IPS DF 6.9 (cell line): ENCODE measurements at regions not wholly inside any gene's neighbourhood (a gene's known extent, or its start where the extent isn't known, plus 50 kb on each side); places are given as distances from the start of the nearest gene placed in this dataset.
"Not testable (repeated sequence)": the region's sequence is repeated elsewhere in the genome, so short reads cannot be mapped to it uniquely, and the experiment has no call there.

Source experiments
- DNase-seq: peaks from one replicate; pipeline ENCODE4 v3.0.0-alpha.2; 2013; ENCODE audit warnings: low read depth, low spot score
- H3K27ac ChIP-seq: one replicate; pipeline ENCODE4 v1.5.1; 2013; ENCODE audit warnings: low read length, control low read depth
- H3K27me3 ChIP-seq: 2 replicates; pipeline ENCODE4 v1.6.1; 2013; ENCODE audit warnings: mild to moderate bottlenecking, low read length; ENCODE audit not compliant: control insufficient read depth, insufficient read depth
- H3K36me3 ChIP-seq: 2 replicates; pipeline ENCODE4 v1.6.1; 2013; ENCODE audit warnings: low read length; ENCODE audit not compliant: control insufficient read depth, insufficient read depth
- H3K4me1 ChIP-seq: 2 replicates; pipeline ENCODE4 v1.6.1; 2013; ENCODE audit warnings: low read length; ENCODE audit not compliant: control insufficient read depth, insufficient read depth
- H3K4me3 ChIP-seq: 2 replicates; pipeline ENCODE4 v1.5.1; 2013; ENCODE audit warnings: mild to moderate bottlenecking, low read length
- H3K9me3 ChIP-seq: 2 replicates; pipeline ENCODE4 v1.6.1; 2013; ENCODE audit warnings: low read length, inconsistent platforms; ENCODE audit not compliant: control insufficient read depth, insufficient read depth
- WGBS: extraction: QIAGEN DNeasy Blood & Tissue Kit; methylation state at CpG from one replicate; pipeline ENCODE4 v1.1.7; 2013; ENCODE audit warnings: mixed read lengths, missing lambda C conversion rate; ENCODE audit not compliant: insufficient read length, insufficient coverage; 5-methylcytosine and 5-hydroxymethylcytosine counted together

- no CpG with 5 or more reads among the region's 4 CpGs for WGBS
- H3K27ac ChIP-seq, result no peak overlapping the region
- no peak for DNase-seq
- H3K4me1 ChIP-seq, result no peaks in the 10 kb centered on the region
- H3K4me3 ChIP-seq, result no peak overlapping the region
- H3K9me3 ChIP-seq, result no peaks in the 10 kb centered on the region
- no peaks in the 10 kb centered on the region for H3K27me3 ChIP-seq
- H3K36me3 ChIP-seq, result no peaks in the 10 kb centered on the region
Observed at GRCh38 chr6:10343320-10343719, 71.6 kb downstream of the TFAP2A start.

GRCh38 chr6:10341605-10342004 lies 73.3 kb downstream of the TFAP2A start:
- H3K4me1 ChIP-seq, result no peaks in the 10 kb centered on the region
- H3K4me3 ChIP-seq, result no peak overlapping the region
- no peaks in the 10 kb centered on the region for H3K9me3 ChIP-seq
- H3K36me3 ChIP-seq, result no peaks in the 10 kb centered on the region
- no peaks in the 10 kb centered on the region for H3K27me3 ChIP-seq
- no peak for DNase-seq
- WGBS, result no CpG with 5 or more reads among the region's 4 CpGs
- H3K27ac ChIP-seq, result no peak overlapping the region

- Histone ChIP-seq H3K9me3 (no peaks in the 10 kb centered on the region), H3K27me3 (no peaks in the 10 kb centered on the region), H3K27ac (no peak overlapping the region), H3K4me3 (no peak overlapping the region), H3K36me3 (no peaks in the 10 kb centered on the region), H3K4me1 (no peaks in the 10 kb centered on the region)
- DNase-seq, result no peak
- no CpG with 5 or more reads among the region's 16 CpGs for WGBS
Observed at GRCh38 chr6:10338151-10338550, 76.7 kb downstream of the TFAP2A start.

- no CpG with 5 or more reads among the region's 27 CpGs for WGBS
- not testable (repeated sequence) for H3K36me3 ChIP-seq, H3K27ac ChIP-seq, H3K9me3 ChIP-seq, H3K27me3 ChIP-seq, H3K4me1 ChIP-seq, DNase-seq, H3K4me3 ChIP-seq
Observed at GRCh38 chr6:10337376-10337775, 77.5 kb downstream of the TFAP2A start.

GRCh38 chr6:10332111-10332510 lies 82.8 kb downstream of the TFAP2A start:
- H3K27ac ChIP-seq, result no peak overlapping the region
- H3K4me1 ChIP-seq, result no peaks in the 10 kb centered on the region
- H3K4me3 ChIP-seq, result no peak overlapping the region
- no peaks in the 10 kb centered on the region for H3K36me3 ChIP-seq
- no peaks in the 10 kb centered on the region for H3K27me3 ChIP-seq
- no peaks in the 10 kb centered on the region for H3K9me3 ChIP-seq
- WGBS, result no CpG with 5 or more reads among the region's 4 CpGs
- DNase-seq, result no peak

GRCh38 chr6:10331334-10331968 lies 83.4 kb downstream of the TFAP2A start:
- Histone ChIP-seq H3K27ac (no peak overlapping the region), H3K4me1 (no peaks in the 10 kb centered on the region), H3K9me3 (no peaks in the 10 kb centered on the region), H3K27me3 (no peaks in the 10 kb centered on the region), H3K4me3 (no peak overlapping the region), H3K36me3 (no peaks in the 10 kb centered on the region)
- no peak for DNase-seq
- no CpG with 5 or more reads among the region's 8 CpGs for WGBS

GRCh38 chr6:10330515-10330914 lies 84.4 kb downstream of the TFAP2A start:
- WGBS, result no CpG with 5 or more reads among the region's 2 CpGs
- Histone ChIP-seq H3K36me3 (no peaks in the 10 kb centered on the region), H3K4me1 (no peaks in the 10 kb centered on the region), H3K27me3 (no peaks in the 10 kb centered on the region), H3K27ac (no peak overlapping the region), H3K4me3 (no peak overlapping the region), H3K9me3 (no peaks in the 10 kb centered on the region)
- no peak for DNase-seq

GRCh38 chr6:10323018-10323417 lies 91.9 kb downstream of the TFAP2A start:
- no peaks in the 10 kb centered on the region for H3K4me1 ChIP-seq

GRCh38 chr6:10320291-10320690 lies 94.6 kb downstream of the TFAP2A start:
- Histone ChIP-seq H3K9me3 (no peaks in the 10 kb centered on the region), H3K4me3 (no peak overlapping the region), H3K27ac (no peak overlapping the region), H3K4me1 (no peaks in the 10 kb centered on the region; the same call in 1 of the 2 replicates), H3K27me3 (no peaks in the 10 kb centered on the region), H3K36me3 (no peaks in the 10 kb centered on the region)
- WGBS, result no CpG with 5 or more reads among the region's 6 CpGs
- DNase-seq, result no peak

More at GRCh38 chr6:10323018-10323417, 91.9 kb downstream of the TFAP2A start:
- Histone ChIP-seq H3K36me3 (no peaks in the 10 kb centered on the region), H3K27ac (no peak overlapping the region), H3K4me3 (no peak overlapping the region), H3K27me3 (no peaks in the 10 kb centered on the region), H3K9me3 (no peaks in the 10 kb centered on the region)
- DNase-seq, result no peak
- WGBS, result no CpG with 5 or more reads among the region's 2 CpGs

GRCh38 chr6:10316373-10316721 lies 98.5 kb downstream of the TFAP2A start:
- H3K36me3 ChIP-seq, result no peaks in the 10 kb centered on the region
- no peak overlapping the region for H3K4me3 ChIP-seq
- WGBS, result no CpG with 5 or more reads among the region's 12 CpGs
- no peaks in the 10 kb centered on the region; the same call in 1 of the 2 replicates for H3K4me1 ChIP-seq
- H3K9me3 ChIP-seq, result no peaks in the 10 kb centered on the region
- no peak for DNase-seq
- no peak overlapping the region for H3K27ac ChIP-seq
- H3K27me3 ChIP-seq, result no peaks in the 10 kb centered on the region

- no peaks in the 10 kb centered on the region for H3K9me3 ChIP-seq
- no peaks in the 10 kb centered on the region for H3K36me3 ChIP-seq
- H3K4me1 ChIP-seq, result peaks cover 2% of the 10 kb centered on the region; the same call in 1 of the 2 replicates
- no CpG with 5 or more reads among the region's 7 CpGs for WGBS
- no peak overlapping the region for H3K4me3 ChIP-seq
- no peaks in the 10 kb centered on the region for H3K27me3 ChIP-seq
- no peak overlapping the region for H3K27ac ChIP-seq
- no peak for DNase-seq
Observed at GRCh38 chr6:10315658-10316372, 99.1 kb downstream of the TFAP2A start.
